GM23248 (cell line): ENCODE measurements at regions not wholly inside any gene's neighbourhood (a gene's known extent, or its start where the extent isn't known, plus 50 kb on each side); places are given as distances from the start of the nearest gene placed in this dataset.

ENCODE experiments used
- DNase-seq: peaks from one replicate; pipeline ENCODE4 v3.0.0-alpha.2; 2015
- H2AFZ ChIP-seq: fragments of 200-600 bp; sonication (generic); 2 replicates; pipeline ENCODE4 v1.6.1; 2016; ENCODE audit warnings: antibody characterized with exemption
- H3F3A ChIP-seq: fragments of 200-600 bp; sonication (generic); 2 replicates; pipeline ENCODE4 v1.6.1; 2016; ENCODE audit warnings: mild to moderate bottlenecking, antibody characterized with exemption, mixed run types; ENCODE audit not compliant: insufficient read depth
- H3K27ac ChIP-seq: fragments of 200-600 bp; sonication (generic); 2 replicates; pipeline ENCODE4 v1.5.1; 2016; ENCODE audit warnings: mild to moderate bottlenecking
- H3K27me3 ChIP-seq: fragments of 200-600 bp; sonication (generic); replicated peaks from 2 replicates; pipeline ENCODE4 v1.6.1; 2016; ENCODE audit warnings: mild to moderate bottlenecking; ENCODE audit not compliant: insufficient read depth
- H3K36me3 ChIP-seq: fragments of 200-600 bp; sonication (generic); 2 replicates; pipeline ENCODE4 v1.6.1; 2016; ENCODE audit warnings: low read depth, mild to moderate bottlenecking
- H3K4me1 ChIP-seq: fragments of 200-600 bp; sonication (generic); 2 replicates; pipeline ENCODE4 v1.6.1; 2016; ENCODE audit warnings: mild to moderate bottlenecking; ENCODE audit not compliant: insufficient read depth
- H3K4me2 ChIP-seq: fragments of 200-600 bp; sonication (generic); one replicate; pipeline ENCODE4 v1.6.1; 2016; ENCODE audit warnings: mild to moderate bottlenecking; ENCODE audit not compliant: unreplicated experiment
- H3K4me3 ChIP-seq: fragments of 200-600 bp; sonication (generic); 2 replicates; pipeline ENCODE4 v1.5.1; 2016; ENCODE audit warnings: mild to moderate bottlenecking
- H3K79me2 ChIP-seq: fragments of 200-600 bp; sonication (generic); 2 replicates; pipeline ENCODE4 v1.6.1; 2016; ENCODE audit warnings: mild to moderate bottlenecking; ENCODE audit not compliant: insufficient read depth
- H3K9ac ChIP-seq: fragments of 200-600 bp; sonication (generic); 2 replicates; pipeline ENCODE4 v1.6.1; 2016; ENCODE audit warnings: mild to moderate bottlenecking
- H3K9me2 ChIP-seq: fragments of 200-600 bp; sonication (generic); 2 replicates; pipeline ENCODE4 v1.6.1; 2016; ENCODE audit warnings: mixed run types, mild to moderate bottlenecking, moderate library complexity; ENCODE audit not compliant: insufficient read depth
- H3K9me3 ChIP-seq: fragments of 200-600 bp; sonication (generic); one replicate; pipeline ENCODE4 v1.6.1; 2017; ENCODE audit warnings: low read depth
- H4K20me1 ChIP-seq: fragments of 200-600 bp; sonication (generic); 2 replicates; pipeline ENCODE4 v1.6.0; 2016; ENCODE audit not compliant: insufficient read depth
- EZH2 ChIP-seq: fragments of 200-600 bp; sonication (generic); IDR thresholded peaks from 2 replicates; pipeline ENCODE4 v1.6.1; 2018; ENCODE audit warnings: antibody characterized with exemption, mild to moderate bottlenecking; ENCODE audit not compliant: insufficient read depth, poor library complexity, severe bottlenecking
- EZH2phosphoT487 ChIP-seq: fragments of 200-600 bp; sonication (generic); IDR thresholded peaks from 2 replicates; pipeline ENCODE4 v1.6.1; 2018; ENCODE audit warnings: antibody characterized with exemption, moderate library complexity, mild to moderate bottlenecking, low read depth; ENCODE audit not compliant: insufficient read depth
- WGBS, 2 experiments: methylation state at CpG; one replicate each; pipeline ENCODE4 v1.1.6; 2015 to 2017; ENCODE audit warnings: low lambda C conversion rate in 2 of 2, low coverage in 1 of 2; ENCODE audit errors: missing lambda C conversion rate in 2 of 2; 5-methylcytosine and 5-hydroxymethylcytosine counted together
- in situ Hi-C: fragments of 300-500 bp; cut with MboI; formaldehyde crosslinking; loops from 2 replicates; pipeline ENCODE4 v1.15.0; 2020

GRCh38 chr12:13509740-13510139, 313.2 kb downstream of the EMP1 start:
- Histone ChIP-seq H3K9me3 (peaks cover 8% of the 10 kb centered on the region), H3K79me2 (no peaks in the 10 kb centered on the region), H3K4me1 (no peaks in the 10 kb centered on the region), H3K27me3 (peaks cover 16% of the 10 kb centered on the region), H2AFZ (no peak overlapping the region), H3K36me3 (no peaks in the 10 kb centered on the region), H4K20me1 (no peaks in the 10 kb centered on the region), H3K9ac (no peak overlapping the region), H3K9me2 (no peaks in the 10 kb centered on the region), H3K4me2 (no peak overlapping the region), H3F3A (no peaks in the 10 kb centered on the region), H3K4me3 (no peak overlapping the region), H3K27ac (no peak overlapping the region)
- TF ChIP-seq EZH2phosphoT487, result no peak
- TF ChIP-seq EZH2, result no peak
- no peak for DNase-seq
- in situ Hi-C loops, result no loop called here

- no peaks in the 10 kb centered on the region for H3K79me2 ChIP-seq
- 50 to 54% methylated on average over 7 of the region's 7 CpGs for WGBS, 2 experiments
- no peaks in the 10 kb centered on the region for H4K20me1 ChIP-seq
- no peak overlapping the region for H2AFZ ChIP-seq
- no peak overlapping the region for H3K27ac ChIP-seq
- no peaks in the 10 kb centered on the region for H3F3A ChIP-seq
- H3K9me2 ChIP-seq, result no peaks in the 10 kb centered on the region
- no peak overlapping the region for H3K9ac ChIP-seq
- no peak for TF ChIP-seq EZH2
- TF ChIP-seq EZH2phosphoT487, result no peak
- H3K27me3 ChIP-seq, result peaks cover 16% of the 10 kb centered on the region
- no peaks in the 10 kb centered on the region for H3K9me3 ChIP-seq
- H3K4me1 ChIP-seq, result no peaks in the 10 kb centered on the region
- no peak overlapping the region for H3K4me3 ChIP-seq
- H3K4me2 ChIP-seq, result no peak overlapping the region
- DNase-seq, result no peak
- no peaks in the 10 kb centered on the region for H3K36me3 ChIP-seq
- in situ Hi-C loops, result no loop called here
These were observed 309.1 kb downstream of the EMP1 start for GRCh38 chr12:13505636-13506035.

- TF ChIP-seq EZH2phosphoT487, result no peak
- TF ChIP-seq EZH2, result no peak
- Histone ChIP-seq H3K27me3 (peaks cover 16% of the 10 kb centered on the region), H3K27ac (no peak overlapping the region), H2AFZ (no peak overlapping the region), H3K9ac (no peak overlapping the region), H3K36me3 (no peaks in the 10 kb centered on the region), H3K4me2 (no peak overlapping the region), H3K9me2 (no peaks in the 10 kb centered on the region), H3K4me1 (no peaks in the 10 kb centered on the region), H4K20me1 (no peaks in the 10 kb centered on the region), H3K79me2 (no peaks in the 10 kb centered on the region), H3K9me3 (no peaks in the 10 kb centered on the region), H3K4me3 (no peak overlapping the region), H3F3A (no peaks in the 10 kb centered on the region)
- no peak for DNase-seq
- in situ Hi-C loops, result no loop called here
These were observed 308.7 kb downstream of the EMP1 start for GRCh38 chr12:13505224-13505623.

- Histone ChIP-seq H3K9ac (no peak overlapping the region), H3K27me3 (peaks cover 16% of the 10 kb centered on the region), H3K79me2 (no peaks in the 10 kb centered on the region), H3K27ac (no peak overlapping the region), H3F3A (no peaks in the 10 kb centered on the region), H2AFZ (no peak overlapping the region), H3K9me2 (no peaks in the 10 kb centered on the region), H3K4me2 (no peak overlapping the region), H3K4me3 (no peak overlapping the region), H4K20me1 (no peaks in the 10 kb centered on the region), H3K36me3 (no peaks in the 10 kb centered on the region), H3K9me3 (no peaks in the 10 kb centered on the region), H3K4me1 (no peaks in the 10 kb centered on the region)
- no peak for DNase-seq
- in situ Hi-C loops, result no loop called here
- no peak for TF ChIP-seq EZH2phosphoT487
- TF ChIP-seq EZH2, result no peak
- WGBS, 2 experiments, result 43 to 53% methylated on average over 5 of the region's 5 CpGs
These were observed 308.2 kb downstream of the EMP1 start for GRCh38 chr12:13504736-13505135.

GRCh38 chr12:13504074-13504473, 307.5 kb downstream of the EMP1 start:
- Histone ChIP-seq H3K9ac (no peak overlapping the region), H3F3A (no peaks in the 10 kb centered on the region), H3K79me2 (no peaks in the 10 kb centered on the region), H3K9me3 (no peaks in the 10 kb centered on the region), H3K9me2 (no peaks in the 10 kb centered on the region), H3K27me3 (peaks cover 16% of the 10 kb centered on the region), H3K4me3 (no peak overlapping the region), H2AFZ (no peak overlapping the region), H4K20me1 (no peaks in the 10 kb centered on the region), H3K4me1 (no peaks in the 10 kb centered on the region), H3K36me3 (no peaks in the 10 kb centered on the region), H3K4me2 (no peak overlapping the region), H3K27ac (no peak overlapping the region)
- DNase-seq, result peak; percentile 27
- no peak for TF ChIP-seq EZH2
- TF ChIP-seq EZH2phosphoT487, result no peak
- in situ Hi-C loops, result no loop called here
